Superior temporal gyrus (tissue), 1 donor: ENCODE measurements at regions not wholly inside any gene's neighbourhood (a gene's known extent, or its start where the extent isn't known, plus 50 kb on each side); places are given as distances from the start of the nearest gene placed in this dataset.

Source experiments
- DNase-seq: peaks from one replicate; pipeline ENCODE4 v3.0.0-alpha.2; 2016; ENCODE audit errors: extremely low spot score

DNA sequence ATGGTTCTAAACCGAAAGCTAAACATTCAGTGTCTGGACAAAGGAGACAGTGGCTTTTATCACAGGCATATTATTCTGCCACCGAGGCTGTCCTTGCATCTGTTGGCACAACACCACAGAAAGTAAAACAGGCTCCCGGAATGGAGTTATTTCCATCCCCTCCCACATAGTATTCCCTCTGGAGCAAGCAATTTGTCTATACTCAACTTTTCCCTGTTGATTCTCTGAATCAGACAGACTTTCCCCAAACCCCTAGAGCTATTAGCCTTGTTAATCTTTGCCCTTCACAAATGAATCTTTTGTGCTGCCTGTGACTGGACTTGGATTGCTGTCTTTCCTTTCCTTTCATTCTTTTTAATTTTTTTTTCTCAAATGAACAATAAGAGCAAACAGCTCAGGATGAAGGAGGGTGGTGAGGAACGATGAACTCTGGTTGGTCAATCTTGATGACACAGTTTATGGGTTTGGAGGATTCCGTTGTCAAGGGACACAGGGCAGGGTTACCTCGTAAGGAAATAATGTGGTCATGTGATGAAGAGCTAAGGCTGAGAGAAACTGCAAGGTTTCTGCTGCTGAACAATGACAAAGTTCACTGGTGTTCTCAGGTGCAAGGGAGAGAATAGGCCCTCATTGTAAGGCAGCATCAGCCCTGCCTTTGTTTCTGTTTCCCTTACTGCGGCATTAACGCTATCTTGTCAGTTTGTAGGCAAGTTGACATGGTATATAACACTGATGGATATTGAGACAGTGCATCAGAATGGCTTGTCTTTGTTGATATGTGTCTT, 275.0 kb upstream of the BMP2 start:
- DNase-seq, result peak; percentile 51

DNA sequence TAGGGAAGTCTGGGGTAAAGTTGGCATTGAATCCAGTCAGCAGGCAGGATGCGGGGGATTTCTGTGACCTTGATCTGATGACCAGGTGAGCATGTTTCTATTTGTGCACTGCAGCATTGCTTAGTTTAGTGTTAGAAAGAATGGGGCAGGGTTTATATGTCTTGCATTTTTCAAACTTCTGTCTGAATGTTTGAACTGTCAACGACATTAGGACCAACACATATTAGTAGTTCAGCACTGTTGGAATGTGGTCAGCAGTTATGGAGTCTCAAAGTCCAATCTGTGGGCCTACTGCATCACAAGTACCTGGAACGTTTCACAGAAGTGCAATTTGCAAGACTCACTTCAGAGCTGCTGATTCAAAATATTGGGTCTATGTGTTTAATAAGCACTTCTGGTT, 276.6 kb upstream of the BMP2 start:
- no peak for DNase-seq

DNA sequence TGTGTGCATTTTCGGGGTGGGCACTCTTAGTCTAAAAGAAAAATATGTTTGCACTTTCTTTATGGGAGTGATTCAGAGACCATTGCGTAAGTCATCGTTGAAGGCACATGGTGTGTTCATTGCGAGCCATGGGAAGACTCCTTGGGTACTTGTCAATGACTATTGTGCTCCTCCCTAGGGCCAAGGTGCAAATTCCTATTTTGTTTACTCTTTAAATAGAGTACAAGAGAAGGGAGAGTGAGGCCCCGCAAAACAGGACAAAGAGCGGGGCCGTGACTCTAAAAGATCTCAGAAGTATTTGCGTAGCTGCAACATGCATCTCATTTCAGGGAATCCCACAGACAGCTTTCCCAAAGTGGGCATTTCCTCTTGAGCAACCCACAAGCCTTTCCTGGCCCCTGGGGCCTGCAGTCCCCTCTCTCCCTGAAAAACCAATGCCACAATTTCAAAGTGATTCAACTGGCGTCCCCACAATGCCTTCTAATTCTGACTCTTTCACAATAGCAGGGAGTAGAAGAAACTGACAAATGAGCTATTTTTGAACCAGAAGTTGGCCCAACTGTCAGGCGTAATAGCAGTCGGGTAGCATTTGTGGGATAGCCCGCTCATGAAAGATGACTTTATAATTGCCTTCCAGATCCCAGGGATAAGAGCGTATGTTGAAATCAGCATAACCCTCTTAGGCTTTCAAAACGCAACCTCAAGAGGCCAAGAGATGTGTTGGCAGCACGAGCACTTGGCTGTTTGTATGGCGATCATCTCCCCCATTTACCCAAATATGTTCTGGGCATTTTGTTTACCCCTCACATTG, 277.9 kb upstream of the BMP2 start:
- no peak for DNase-seq

DNA sequence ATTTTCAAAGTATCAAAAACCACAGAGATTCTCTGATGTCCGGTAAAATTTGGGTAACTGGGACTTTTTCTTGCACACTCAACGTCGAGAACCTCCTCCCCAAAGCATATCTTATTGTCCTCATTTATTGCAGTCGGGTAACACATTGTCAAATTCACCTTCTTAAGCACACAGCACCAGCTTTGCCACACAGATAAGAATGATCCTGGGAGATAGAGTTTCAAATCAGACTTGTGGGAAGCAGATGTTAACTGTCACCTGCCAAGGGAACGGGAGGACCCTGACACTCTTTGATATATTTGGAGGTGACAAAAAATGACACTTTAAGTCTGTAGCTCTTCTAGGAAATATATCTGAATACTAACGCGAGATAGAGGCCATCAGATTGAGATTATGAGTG, 282.1 kb upstream of the BMP2 start:
- no peak for DNase-seq

DNA sequence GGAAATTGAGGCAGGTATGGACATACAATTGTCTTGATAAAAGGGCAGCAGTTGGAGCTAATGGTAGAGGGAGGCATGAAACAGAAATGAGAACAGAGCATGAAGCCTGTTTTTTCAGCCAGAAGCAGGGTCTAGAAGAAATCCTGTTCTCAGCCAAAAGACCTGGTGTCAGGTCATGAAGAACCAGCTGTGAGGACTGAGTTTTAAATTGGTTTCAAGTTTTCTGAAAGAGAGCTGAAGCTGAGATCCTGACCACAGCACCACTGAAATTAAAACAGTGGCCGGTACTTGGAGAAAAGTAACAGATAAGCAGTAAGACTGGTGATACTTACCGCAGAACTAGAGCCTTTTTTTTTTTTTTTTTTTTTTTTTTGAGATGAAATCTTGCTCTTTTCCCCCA, 283.8 kb upstream of the BMP2 start:
- DNase-seq, result no peak

DNA sequence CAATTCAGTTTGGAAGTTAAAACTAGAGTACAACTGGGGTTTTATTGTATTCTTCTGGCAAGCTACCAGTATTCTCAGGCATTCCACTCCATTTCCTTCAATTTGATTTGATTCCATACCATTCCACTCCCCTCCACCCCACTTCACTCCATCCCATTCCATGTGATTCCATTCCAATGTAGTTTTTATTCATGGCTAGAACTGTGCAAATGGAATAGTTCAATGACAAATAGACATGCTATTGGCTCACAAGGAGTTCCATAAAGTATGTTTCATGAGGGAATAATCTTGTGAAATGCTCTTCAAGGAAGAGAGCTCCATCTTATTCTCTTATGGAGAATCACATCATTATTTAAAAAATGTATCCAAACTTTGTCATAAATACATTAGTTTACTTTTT, 285.0 kb upstream of the BMP2 start:
- no peak for DNase-seq

DNA sequence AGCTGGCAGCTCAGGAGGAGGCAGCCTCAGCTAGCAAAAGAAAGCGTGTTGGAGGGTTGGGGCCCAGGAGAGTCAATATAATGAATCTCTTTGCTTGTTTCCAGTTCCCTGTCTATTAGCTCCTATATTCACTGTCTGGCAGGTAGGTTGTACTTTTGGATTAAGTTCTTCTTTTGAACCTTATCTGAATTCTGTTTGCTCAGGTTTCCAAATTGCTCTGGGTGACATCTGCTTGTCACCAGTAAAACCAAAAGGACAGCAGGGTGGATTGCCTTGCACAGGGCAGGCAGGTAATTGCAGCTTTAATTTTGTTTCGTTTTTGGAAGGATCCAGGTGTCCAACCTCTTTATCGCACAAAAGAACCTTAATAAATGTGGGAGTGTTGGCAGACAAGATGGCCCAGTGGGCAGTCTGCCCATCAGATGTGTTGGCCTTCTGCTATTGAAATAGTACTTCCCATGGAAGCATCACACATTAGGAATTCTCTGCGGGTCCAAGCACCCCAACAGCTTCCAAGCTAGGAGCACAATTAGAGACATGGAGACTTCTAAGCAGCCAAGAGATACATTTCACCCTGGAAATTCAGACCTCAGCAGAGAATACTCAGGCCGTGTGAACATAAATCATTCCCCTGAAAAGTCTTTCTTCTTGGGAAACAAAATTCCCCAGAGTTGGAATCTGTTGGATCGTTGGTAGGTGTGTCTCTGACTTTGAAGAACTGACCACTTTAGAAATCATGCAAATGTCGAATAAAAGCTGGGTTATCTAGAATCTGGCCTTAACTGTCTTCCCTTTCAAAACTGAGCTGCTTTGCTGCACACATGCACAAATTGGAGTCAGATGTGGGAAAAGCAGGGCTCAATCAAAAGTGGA, 286.9 kb upstream of the BMP2 start:
- DNase-seq, result no peak

DNA sequence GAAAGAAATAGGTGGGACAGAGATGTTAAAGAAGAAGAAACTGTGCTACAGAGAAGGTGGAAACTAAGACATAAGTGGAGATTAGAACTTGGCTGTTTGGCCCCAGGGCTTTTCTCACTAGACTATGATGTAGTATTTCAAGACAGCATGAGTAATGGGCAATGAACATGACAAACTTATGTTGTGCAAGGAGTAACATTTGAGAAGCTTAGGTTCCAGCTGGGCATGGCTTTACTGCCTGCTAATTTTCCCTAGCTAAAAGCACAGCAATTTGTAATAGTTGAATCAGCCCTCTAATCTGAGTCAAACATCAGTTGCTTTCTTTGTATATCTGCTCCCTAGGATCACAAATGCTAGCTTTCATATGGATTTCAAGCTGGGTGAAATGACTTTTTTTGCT, 294.3 kb upstream of the BMP2 start:
- no peak for DNase-seq

DNA sequence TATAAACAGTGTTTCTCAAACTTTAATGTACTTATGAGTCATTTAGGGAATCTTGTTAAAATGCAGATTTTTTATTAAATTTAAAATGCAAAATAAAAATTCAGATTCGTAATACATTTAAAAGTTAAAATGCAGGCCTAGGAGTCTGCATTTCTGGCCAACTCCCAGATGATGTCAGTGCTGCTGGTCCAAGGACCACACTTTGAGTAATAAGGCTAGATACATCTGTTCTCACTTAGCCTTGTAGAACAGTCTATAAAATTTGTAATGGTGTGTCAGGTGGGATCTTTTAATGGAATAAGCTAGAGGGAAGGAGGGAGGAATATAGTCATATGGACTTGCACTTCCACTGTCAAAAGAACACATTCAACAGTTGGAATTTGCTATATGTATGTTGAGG, 295.6 kb upstream of the BMP2 start:
- DNase-seq, result no peak

DNA sequence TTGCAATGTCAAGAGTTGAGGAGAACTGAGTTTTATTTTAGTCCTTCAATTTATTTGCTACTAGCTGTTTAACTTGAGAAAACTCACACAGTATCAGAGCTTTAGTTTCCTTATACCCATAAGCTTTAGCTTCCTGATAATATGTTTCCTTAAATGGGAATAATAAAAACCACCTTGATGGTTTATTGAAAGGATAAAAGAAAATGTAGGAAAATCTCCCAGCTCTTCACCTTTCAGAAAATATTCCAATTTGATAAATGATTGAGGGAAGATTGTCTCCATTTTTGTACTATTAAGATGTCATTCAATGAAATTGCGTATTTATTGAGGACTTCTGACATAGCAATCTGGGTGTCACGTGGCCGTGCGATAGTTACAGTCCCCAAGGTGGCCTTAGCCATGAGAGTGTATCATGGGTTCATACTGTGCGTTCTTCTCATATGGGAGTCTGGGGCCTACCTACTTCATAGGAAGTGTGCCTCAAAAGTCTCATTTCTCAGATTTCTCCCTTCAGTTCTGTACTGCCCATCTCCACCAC, 296.3 kb upstream of the BMP2 start:
- no peak for DNase-seq

DNA sequence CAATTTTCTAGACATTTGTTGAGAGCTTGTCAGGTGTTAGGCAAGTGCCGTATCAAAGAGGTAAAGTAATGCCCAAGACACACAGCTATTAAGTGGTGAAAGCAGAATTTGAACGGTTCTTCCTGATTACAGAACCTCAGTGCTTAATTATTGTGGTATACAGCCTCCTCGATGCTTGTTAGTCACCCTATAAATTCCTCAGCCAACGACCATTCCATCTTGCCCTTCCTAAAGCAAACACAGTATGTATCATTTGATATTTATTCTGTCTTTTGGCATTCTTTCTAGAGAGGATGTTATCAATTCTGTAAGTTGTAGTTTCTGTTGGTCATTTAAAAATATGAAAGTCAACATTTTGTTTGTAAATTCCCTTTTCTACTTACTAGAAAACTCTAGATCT, 297.8 kb upstream of the BMP2 start:
- no peak for DNase-seq

DNA sequence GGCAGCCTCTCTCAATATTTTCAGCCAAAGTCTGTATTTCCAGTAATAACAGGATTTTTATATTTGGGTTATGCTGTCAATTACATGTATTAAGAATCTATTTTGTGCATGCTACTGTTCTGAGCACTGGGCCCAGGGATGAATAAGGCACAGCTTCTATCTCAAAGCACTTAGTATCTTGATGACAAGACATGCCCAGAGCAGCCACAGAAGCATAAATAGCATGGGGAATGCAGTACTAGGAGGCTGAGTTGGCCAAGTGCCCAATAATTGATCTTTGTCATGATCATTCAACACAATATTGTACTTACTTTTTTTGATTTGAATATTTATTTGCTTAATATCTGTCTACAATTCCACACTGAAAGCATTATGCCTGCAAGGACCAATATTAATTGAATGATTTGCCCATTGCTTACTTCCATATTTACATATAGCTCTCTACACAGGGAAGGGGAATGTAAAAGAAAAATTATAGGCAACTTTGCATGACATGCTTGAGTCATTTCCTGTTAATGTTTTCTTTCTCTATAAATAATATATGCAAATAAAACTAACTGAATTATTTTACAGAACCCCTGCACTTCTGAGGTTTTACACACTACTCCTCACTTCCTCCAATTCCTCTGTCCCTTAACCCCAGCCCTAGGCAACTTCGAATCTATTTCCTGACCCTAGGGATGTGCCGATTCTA, 298.9 kb upstream of the BMP2 start:
- DNase-seq, result no peak

DNA sequence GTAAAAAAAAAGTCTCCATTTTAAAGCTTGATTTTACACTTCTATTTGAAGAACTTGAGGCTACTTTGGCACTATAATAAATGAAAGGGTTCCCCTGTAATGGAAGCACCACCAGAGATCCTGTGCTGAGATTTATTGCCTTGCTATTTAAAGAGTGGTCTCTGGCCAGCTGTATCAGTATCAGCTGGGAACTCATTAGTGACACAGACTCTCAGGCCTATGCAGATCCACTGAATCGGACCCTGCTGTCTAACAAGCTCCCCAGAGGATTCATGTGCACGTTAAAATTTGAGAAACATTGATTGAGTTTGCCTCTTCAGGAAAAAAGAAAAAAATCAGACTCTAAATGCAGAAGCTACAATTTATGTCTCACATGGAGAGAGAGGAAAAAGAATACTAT, 299.9 kb upstream of the BMP2 start:
- no peak for DNase-seq

DNA sequence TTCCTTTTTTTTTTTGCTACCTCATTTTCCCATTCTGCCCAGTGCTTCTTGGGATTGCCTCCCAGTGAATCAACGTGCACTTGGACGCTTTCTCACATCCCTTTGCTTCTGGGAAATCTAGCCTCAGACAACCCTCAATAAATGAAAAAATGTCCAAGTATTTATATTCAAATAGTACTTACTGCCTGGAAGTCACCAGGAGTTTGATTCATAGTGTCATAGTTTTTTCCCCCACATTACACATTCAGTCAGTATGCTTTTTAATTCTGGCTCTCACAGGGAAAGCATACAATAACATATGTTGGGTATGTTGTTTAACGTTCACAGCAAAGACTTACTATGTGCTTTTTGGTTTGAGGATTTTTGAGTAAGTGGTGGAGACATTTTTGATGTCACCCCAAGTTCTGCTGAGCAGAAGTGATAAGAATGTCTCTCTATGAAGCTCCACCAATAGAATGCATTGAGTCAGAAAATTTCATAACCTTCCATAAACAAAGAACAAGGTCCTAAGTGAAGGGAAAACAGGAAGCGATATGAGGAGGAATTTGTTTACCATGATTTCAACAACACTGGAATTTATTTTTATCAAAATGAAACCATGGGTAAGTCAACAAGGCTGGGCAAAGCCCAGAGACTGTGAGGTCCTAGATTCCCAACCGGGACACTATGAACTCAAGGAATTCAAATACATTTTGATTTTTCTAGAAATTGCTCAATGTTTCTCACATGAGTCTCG, 301.2 kb upstream of the BMP2 start:
- no peak for DNase-seq

DNA sequence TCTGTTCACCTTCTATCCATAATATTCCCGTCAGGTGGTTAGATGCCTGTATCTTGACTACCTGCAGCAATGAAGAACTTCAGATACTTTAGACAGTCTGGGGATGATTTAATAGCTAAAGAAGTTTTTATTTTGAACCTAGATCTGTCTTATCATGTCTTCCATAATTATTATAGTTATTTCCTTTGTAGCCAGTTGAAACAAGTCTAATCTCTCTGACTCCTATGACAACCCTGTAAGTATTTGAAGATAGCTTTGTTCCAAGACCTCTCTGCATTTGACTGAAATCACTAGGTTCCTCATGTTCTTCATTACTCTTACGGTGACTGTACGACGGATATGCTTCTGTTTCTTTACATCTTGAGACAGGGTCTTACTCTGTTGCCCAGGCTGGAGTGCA, 316.6 kb upstream of the BMP2 start:
- DNase-seq, result no peak

DNA sequence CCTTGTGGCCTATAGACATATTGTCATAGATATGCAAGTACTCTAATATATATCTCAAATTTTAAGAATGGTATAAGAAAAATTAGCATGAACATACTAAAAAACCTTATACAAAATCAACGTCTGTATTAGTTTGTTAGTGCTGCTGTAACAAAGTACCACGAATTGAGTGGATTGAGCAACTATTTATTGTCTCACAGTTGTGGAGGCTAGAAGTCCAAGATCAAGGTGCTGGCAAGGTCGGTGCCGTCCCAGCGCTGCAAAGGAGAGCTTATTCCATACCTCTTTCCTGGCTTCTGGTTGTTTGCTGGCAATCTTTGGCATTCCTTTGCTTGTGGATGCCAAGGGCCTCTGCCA, 317.6 kb upstream of the FERMT1 start:
- DNase-seq, result no peak

DNA sequence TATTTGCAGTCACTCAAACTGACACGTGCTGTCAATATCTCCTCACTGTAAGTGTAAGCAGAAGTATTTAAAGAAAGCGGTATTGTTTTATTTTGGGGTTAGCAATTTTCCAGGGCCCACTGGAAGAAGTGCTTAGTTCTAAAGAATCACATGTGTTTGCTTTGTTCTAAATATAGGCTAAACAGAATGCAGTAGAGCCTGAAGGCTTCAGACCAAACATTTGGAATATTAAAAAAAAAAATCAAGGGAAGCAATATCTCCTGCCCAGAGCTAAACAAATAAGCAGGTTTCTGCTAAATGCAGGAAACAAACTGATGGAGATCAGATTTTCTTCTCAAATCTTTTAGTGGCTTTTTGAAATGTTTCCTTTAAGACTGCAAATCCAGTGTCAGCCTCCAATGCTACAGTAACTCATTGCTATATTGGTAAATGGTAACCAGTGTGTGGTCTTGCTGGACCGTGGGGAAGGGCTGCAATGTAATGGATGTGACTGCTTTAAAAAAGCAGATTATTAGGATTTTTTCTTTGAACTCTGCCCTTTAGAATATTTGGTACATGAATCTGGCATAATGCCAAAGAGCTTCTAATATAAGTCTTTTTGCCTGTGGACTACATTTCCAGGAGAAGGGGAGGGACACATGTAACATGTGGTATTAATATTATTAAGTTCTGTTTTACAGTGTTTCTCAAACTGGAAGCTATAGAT, 317.1 kb upstream of the FERMT1 start:
- no peak for DNase-seq

DNA sequence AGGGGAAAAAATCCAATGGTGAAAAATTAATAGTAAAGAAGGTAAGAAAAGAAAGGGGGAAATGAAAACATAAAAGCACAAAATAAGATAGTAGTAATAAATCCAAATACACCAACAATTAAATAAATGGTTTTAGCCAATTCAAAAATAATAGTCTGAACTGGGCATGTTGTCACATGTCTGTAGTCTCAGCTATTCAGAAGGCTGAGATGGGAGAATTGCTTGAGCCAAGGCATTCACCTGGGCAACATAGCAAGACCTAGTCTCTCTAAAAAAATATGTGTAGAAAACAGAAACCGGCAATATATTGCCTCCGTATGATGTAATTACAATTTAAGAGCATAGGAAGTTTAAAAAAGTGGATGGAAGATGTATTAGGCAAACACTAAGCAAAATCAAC, 311.3 kb upstream of the FERMT1 start:
- no peak for DNase-seq

DNA sequence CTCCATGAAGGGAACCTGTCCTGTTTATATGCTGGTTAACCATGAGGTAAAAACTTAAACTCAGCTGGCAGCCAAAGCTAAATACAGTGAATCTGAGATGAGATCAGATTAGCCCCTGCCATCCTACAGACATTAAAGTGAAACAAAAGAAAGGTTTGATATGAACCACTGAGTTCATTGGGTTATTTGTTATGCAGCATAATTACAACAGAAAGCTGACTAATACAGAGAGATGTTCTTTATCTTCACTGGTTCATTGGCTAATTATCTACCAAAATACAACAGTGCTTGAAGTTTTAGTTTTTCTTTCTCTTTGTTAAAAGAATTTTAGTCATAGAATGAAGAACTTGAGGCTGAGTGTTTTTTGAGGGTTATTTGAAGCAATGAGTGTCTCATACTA, 307.6 kb upstream of the FERMT1 start:
- no peak for DNase-seq

DNA sequence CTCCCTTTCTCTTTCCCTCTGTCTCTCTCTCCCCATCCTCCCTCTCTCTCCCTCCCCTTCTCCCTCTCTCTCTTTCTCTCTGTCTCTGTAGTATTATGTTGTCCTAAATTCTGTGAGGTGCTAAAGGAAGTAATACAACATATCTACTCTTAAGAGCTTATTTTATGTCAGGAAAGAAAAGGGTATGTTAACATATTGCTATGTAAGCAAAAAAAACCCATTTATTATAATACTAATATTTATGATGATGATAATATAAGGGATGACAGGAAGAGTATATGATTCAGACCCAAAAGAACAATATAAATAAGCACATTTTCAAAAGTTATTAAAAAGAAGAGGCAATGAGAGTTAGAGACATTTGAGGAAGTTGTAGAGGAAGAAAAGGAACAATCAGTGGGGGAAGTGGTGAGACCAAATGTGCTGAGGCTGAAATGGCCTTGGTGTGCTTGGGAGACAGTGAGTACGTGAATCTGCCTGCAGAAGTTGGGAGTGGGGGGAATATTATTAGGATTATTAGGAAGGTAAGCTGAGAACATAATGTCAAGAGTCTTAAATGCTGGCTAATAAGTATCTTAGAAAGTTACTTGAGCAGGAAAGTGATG, 303.6 kb upstream of the FERMT1 start:
- DNase-seq, result no peak
